ENCODE measurements at regions not wholly inside any gene's neighbourhood (a gene's known extent, or its start where the extent isn't known, plus 50 kb on each side); places are given as distances from the start of the nearest gene placed in this dataset.

- no peak overlapping the region for H3K56ac ChIP-seq (ENCODE audit: extremely low read depth, insufficient read depth, low read length)
- no peaks in the 10 kb centered on the region for H4K20me1 ChIP-seq (ENCODE audit: insufficient read depth, low read length)
- H3K79me1 ChIP-seq (ENCODE audit: low read depth in 1 of 2, low read length in 2 of 2): no peaks in the 10 kb centered on the region
- no peak overlapping the region for H3K4me3 ChIP-seq (ENCODE audit: insufficient read depth, low read depth, low read length)
- no peak overlapping the region for H3K27ac ChIP-seq (ENCODE audit: insufficient read depth, low read length)
- H3K23ac ChIP-seq (ENCODE audit: low read depth, low read length): no peak overlapping the region
- H2BK15ac ChIP-seq (ENCODE audit: low read depth, low read length): no peak overlapping the region
- no peaks in the 10 kb centered on the region for H3K27me3 ChIP-seq (ENCODE audit: control insufficient read depth, insufficient read depth, low read length)
- no peak overlapping the region for H3K18ac ChIP-seq (ENCODE audit: low read depth, low read length)
- H2BK5ac ChIP-seq (ENCODE audit: low read depth, low read length, poor library complexity, severe bottlenecking): no peak overlapping the region
- in situ Hi-C loops (cut with MboI; ENCODE audit: low sequenced_read_pairs) (no loop called here), dilution Hi-C loops (cut with HindIII; ENCODE audit: low sequenced_read_pairs, unreplicated experiment) (no loop called here), intact Hi-C loops (cut with micrococcal nuclease) (no loop called here)
- H3K4me1 ChIP-seq (ENCODE audit: control insufficient read depth, insufficient read depth, low read length): no peaks in the 10 kb centered on the region
- no peaks in the 10 kb centered on the region; the same call in 1 of the 2 replicates for H3K9me1 ChIP-seq (ENCODE audit: insufficient read depth, low read length)
- no peak overlapping the region for H2BK20ac ChIP-seq (ENCODE audit: low read depth, low read length)
- DNase-seq: no peak
- H3K4me2 ChIP-seq (ENCODE audit: low read depth, low read length): no peak overlapping the region
- ATAC-seq (ENCODE audit: low read depth): no peak
- TF ChIP-seq, protein P1, sequence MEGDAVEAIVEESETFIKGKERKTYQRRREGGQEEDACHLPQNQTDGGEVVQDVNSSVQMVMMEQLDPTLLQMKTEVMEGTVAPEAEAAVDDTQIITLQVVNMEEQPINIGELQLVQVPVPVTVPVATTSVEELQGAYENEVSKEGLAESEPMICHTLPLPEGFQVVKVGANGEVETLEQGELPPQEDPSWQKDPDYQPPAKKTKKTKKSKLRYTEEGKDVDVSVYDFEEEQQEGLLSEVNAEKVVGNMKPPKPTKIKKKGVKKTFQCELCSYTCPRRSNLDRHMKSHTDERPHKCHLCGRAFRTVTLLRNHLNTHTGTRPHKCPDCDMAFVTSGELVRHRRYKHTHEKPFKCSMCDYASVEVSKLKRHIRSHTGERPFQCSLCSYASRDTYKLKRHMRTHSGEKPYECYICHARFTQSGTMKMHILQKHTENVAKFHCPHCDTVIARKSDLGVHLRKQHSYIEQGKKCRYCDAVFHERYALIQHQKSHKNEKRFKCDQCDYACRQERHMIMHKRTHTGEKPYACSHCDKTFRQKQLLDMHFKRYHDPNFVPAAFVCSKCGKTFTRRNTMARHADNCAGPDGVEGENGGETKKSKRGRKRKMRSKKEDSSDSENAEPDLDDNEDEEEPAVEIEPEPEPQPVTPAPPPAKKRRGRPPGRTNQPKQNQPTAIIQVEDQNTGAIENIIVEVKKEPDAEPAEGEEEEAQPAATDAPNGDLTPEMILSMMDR (conservative IDR thresholded peaks at IDR 0.05; ENCODE audit: low read depth, low read length): no peak
- TF ChIP-seq FOS (IDR thresholded peaks at IDR 0.05; ENCODE audit: low read depth, low read length) (no peak), RFX5 (IDR thresholded peaks at IDR 0.05; ENCODE audit: low read depth, low read length) (no peak), BHLHE40 (IDR thresholded peaks at IDR 0.05; ENCODE audit: low read depth, low read length) (no peak), POLR2A (IDR thresholded peaks at IDR 0.05; ENCODE audit: low read depth, low read length) (no peak), RCOR1 (IDR thresholded peaks at IDR 0.05; ENCODE audit: insufficient replicate concordance, low read length) (no peak), CHD1 (IDR thresholded peaks at IDR 0.05; ENCODE audit: low read depth, low read length) (no peak), CEBPB (IDR thresholded peaks at IDR 0.05; ENCODE audit: low read depth, low read length) (no peak), MAFK (IDR thresholded peaks at IDR 0.05; ENCODE audit: low read depth, low read length) (no peak), MAZ (IDR thresholded peaks at IDR 0.05; ENCODE audit: borderline replicate concordance, low read depth, low read length) (no peak), USF2 (IDR thresholded peaks at IDR 0.05; ENCODE audit: low read depth, low read length) (no peak), SMC3 (IDR thresholded peaks at IDR 0.05; ENCODE audit: low read depth, low read length) (no peak), ELK1 (IDR thresholded peaks at IDR 0.05; ENCODE audit: borderline replicate concordance, low read depth, low read length) (no peak), MXI1 (IDR thresholded peaks at IDR 0.05; ENCODE audit: borderline replicate concordance, low read depth, low read length) (no peak), NFE2L2 (IDR thresholded peaks at IDR 0.05; ENCODE audit: low read depth, low read length) (no peak), RAD21 (IDR thresholded peaks at IDR 0.05; ENCODE audit: low read length) (no peak)
- no peak overlapping the region for H3K9ac ChIP-seq (ENCODE audit: low read depth, low read length)
- no TSS peak for BruUV-seq (replicated peaks)
- ChIA-PET POLR2A (ENCODE audit: unreplicated experiment) (no interaction called here), CTCF (no interaction called here)
- H3K4ac ChIP-seq (ENCODE audit: low read depth, low read length): no peak overlapping the region
- H4K5ac ChIP-seq (ENCODE audit: low read depth, low read length): no peak overlapping the region
- no peak overlapping the region for H4K91ac ChIP-seq (ENCODE audit: insufficient read depth, low read depth, low read length)
- no peak overlapping the region for H2BK120ac ChIP-seq (ENCODE audit: low read depth, low read length)
- H2AK5ac ChIP-seq (ENCODE audit: low read depth, low read length): no peak overlapping the region
- no peak overlapping the region for H4K8ac ChIP-seq (ENCODE audit: low read depth in 2 of 2, low read length in 2 of 2)
- H2AK9ac ChIP-seq (replicated peaks; ENCODE audit: low read depth, low read length, poor library complexity): no peak overlapping the region
- H3K14ac ChIP-seq (replicated peaks; ENCODE audit: low read depth, low read length): no peak overlapping the region
- no peak overlapping the region for H2AFZ ChIP-seq (replicated peaks; ENCODE audit: low read length, poor library complexity)
- H3K36me3 ChIP-seq (ENCODE audit: control insufficient read depth, insufficient read depth, low read length): no peaks in the 10 kb centered on the region
- no peaks in the 10 kb centered on the region for H3K9me3 ChIP-seq (ENCODE audit: control insufficient read depth, insufficient read depth, low read length)
Observed at GRCh38 chr13:63199508-63199907, 1783.9 kb upstream of the PCDH20 start.
